Hepatocyte (in vitro differentiated cells): ENCODE measurements at regions not wholly inside any gene's neighbourhood (a gene's known extent, or its start where the extent isn't known, plus 50 kb on each side); places are given as distances from the start of the nearest gene placed in this dataset.

Experiments
- EZH2phosphoT487 ChIP-seq: fragments of 200-600 bp; sonication (generic); IDR thresholded peaks from one replicate; pipeline ENCODE4 v1.6.1; 2018; ENCODE audit warnings: antibody characterized with exemption, mild to moderate bottlenecking, low read depth, moderate library complexity; ENCODE audit not compliant: unreplicated experiment, severe bottlenecking
- TF ChIP-seq, protein P1 (sequence below): fragments of 200-600 bp; sonication (generic); IDR thresholded peaks from 2 replicates; pipeline ENCODE4 v1.5.1; 2016; ENCODE audit warnings: antibody characterized with exemption, mild to moderate bottlenecking; ENCODE audit not compliant: poor library complexity

DNA sequence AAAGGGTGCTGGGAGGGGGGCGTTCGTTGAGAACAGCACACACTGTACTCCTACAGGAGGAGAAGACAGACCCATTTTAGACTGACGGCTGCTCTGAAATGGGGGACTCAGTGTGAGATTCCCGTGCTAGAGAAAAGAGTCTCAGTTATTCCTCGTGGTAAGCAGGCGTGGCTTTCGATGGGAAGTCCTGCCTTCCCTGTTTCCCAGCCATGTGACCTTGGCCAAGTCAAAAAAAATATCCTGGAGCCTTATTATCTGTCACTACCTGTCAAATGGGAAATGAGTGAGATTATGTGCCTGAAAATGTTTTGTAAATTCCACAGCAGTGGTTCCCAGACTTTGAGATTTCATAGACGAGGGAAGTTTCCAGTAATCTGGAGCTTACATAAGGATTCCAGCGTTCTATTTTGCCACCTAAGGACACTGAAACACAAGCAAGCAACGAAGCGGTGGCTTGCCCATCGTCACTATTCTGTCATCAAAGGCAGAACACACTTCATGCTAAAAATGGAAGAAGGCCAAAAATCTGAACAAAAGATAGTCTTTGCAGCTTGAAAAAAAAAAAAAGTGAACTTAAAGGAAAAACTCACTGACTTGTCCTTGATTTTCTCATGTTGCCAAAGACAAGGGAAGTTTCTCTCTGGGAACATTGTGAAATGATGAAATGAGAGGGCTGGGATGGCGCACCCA is 253.4 kb upstream of the RPL38 start:
- TF ChIP-seq, protein P1, sequence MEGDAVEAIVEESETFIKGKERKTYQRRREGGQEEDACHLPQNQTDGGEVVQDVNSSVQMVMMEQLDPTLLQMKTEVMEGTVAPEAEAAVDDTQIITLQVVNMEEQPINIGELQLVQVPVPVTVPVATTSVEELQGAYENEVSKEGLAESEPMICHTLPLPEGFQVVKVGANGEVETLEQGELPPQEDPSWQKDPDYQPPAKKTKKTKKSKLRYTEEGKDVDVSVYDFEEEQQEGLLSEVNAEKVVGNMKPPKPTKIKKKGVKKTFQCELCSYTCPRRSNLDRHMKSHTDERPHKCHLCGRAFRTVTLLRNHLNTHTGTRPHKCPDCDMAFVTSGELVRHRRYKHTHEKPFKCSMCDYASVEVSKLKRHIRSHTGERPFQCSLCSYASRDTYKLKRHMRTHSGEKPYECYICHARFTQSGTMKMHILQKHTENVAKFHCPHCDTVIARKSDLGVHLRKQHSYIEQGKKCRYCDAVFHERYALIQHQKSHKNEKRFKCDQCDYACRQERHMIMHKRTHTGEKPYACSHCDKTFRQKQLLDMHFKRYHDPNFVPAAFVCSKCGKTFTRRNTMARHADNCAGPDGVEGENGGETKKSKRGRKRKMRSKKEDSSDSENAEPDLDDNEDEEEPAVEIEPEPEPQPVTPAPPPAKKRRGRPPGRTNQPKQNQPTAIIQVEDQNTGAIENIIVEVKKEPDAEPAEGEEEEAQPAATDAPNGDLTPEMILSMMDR = no peak
- TF ChIP-seq EZH2phosphoT487 = no peak
